Stimulated activated naive CD8-positive, alpha-beta T cell treated with anti-CD3 and anti-CD28 coated beads, Interleukin-15, Interleukin-2, amounts not matched to agents 100 ng/mL and 50 ng/mL, for 24 hours (primary cell): ENCODE measurements at regions not wholly inside any gene's neighbourhood (a gene's known extent, or its start where the extent isn't known, plus 50 kb on each side); places are given as distances from the start of the nearest gene placed in this dataset.

Source experiments
- H3K27ac Mint-ChIP-seq: one replicate; pipeline ENCODE4 v1.8.0; 2021; ENCODE audit warnings: mild to moderate bottlenecking, mixed read lengths
- H3K27me3 Mint-ChIP-seq: one replicate; pipeline ENCODE4 v1.8.0; 2021; ENCODE audit warnings: mixed read lengths
- H3K36me3 Mint-ChIP-seq: one replicate; pipeline ENCODE4 v1.8.0; 2021; ENCODE audit warnings: low read depth, mixed read lengths
- H3K4me1 Mint-ChIP-seq: one replicate; pipeline ENCODE4 v1.8.0; 2021; ENCODE audit warnings: low read depth, mixed read lengths
- H3K4me3 Mint-ChIP-seq: one replicate; pipeline ENCODE4 v1.8.0; 2021; ENCODE audit warnings: mild to moderate bottlenecking, mixed read lengths
- H3K9me3 Mint-ChIP-seq: one replicate; pipeline ENCODE4 v1.8.0; 2021; ENCODE audit warnings: mixed read lengths

- Mint-ChIP-seq H3K4me1 (peaks cover 7% of the 10 kb centered on the region), H3K36me3 (no peaks in the 10 kb centered on the region), H3K4me3 (no peak overlapping the region), H3K9me3 (no peaks in the 10 kb centered on the region), H3K27ac (no peak overlapping the region), H3K27me3 (peaks cover 26% of the 10 kb centered on the region)
Measured at GRCh38 chr2:176585791-176586190, 316.5 kb downstream of the MTX2 start.

GRCh38 chr2:176589287-176589686 is 320.0 kb downstream of the MTX2 start:
- no peaks in the 10 kb centered on the region for H3K9me3 Mint-ChIP-seq
- no peak overlapping the region for H3K27ac Mint-ChIP-seq
- peaks cover 20% of the 10 kb centered on the region for H3K27me3 Mint-ChIP-seq
- no peak overlapping the region for H3K4me3 Mint-ChIP-seq
- H3K36me3 Mint-ChIP-seq: no peaks in the 10 kb centered on the region
- no peaks in the 10 kb centered on the region for H3K4me1 Mint-ChIP-seq

- Mint-ChIP-seq H3K9me3 (no peaks in the 10 kb centered on the region), H3K4me1 (no peaks in the 10 kb centered on the region), H3K36me3 (no peaks in the 10 kb centered on the region), H3K27ac (no peak overlapping the region), H3K4me3 (no peak overlapping the region), H3K27me3 (peaks cover 21% of the 10 kb centered on the region)
Measured at GRCh38 chr2:176589825-176590440, 320.7 kb downstream of the MTX2 start.

GRCh38 chr2:176592216-176592615 is 323.0 kb downstream of the MTX2 start:
- no peaks in the 10 kb centered on the region for H3K9me3 Mint-ChIP-seq
- no peaks in the 10 kb centered on the region for H3K36me3 Mint-ChIP-seq
- H3K4me1 Mint-ChIP-seq: no peaks in the 10 kb centered on the region
- H3K27me3 Mint-ChIP-seq: peaks cover 22% of the 10 kb centered on the region
- no peak overlapping the region for H3K4me3 Mint-ChIP-seq
- no peak overlapping the region for H3K27ac Mint-ChIP-seq

- Mint-ChIP-seq H3K4me1 (no peaks in the 10 kb centered on the region), H3K27ac (no peak overlapping the region), H3K9me3 (no peaks in the 10 kb centered on the region), H3K4me3 (no peak overlapping the region), H3K27me3 (peaks cover 39% of the 10 kb centered on the region), H3K36me3 (no peaks in the 10 kb centered on the region)
Measured at GRCh38 chr2:176595986-176596385, 326.7 kb downstream of the MTX2 start.

DNA sequence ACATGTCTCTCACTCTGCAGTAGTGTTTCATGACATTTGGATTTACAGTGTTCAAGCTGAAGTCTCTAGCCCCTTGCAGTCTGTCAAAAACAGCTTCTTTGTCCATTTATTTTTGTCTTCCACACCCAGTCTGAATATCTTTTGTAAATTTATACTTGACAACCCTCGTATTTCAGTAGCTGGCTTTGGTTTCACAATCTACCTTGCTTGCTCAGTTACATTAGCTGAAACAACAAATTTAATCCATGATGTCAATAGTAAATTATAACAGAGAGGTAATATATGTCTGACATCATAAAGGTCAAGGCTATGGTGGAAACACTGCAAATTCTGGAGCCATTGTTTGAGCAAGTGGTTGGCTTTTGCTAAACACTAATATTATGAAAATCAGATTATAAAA is 328.7 kb downstream of the MTX2 start:
- Mint-ChIP-seq H3K9me3 (no peaks in the 10 kb centered on the region), H3K4me1 (no peaks in the 10 kb centered on the region), H3K27ac (no peak overlapping the region), H3K4me3 (no peak overlapping the region), H3K36me3 (no peaks in the 10 kb centered on the region), H3K27me3 (peaks cover 39% of the 10 kb centered on the region)

DNA sequence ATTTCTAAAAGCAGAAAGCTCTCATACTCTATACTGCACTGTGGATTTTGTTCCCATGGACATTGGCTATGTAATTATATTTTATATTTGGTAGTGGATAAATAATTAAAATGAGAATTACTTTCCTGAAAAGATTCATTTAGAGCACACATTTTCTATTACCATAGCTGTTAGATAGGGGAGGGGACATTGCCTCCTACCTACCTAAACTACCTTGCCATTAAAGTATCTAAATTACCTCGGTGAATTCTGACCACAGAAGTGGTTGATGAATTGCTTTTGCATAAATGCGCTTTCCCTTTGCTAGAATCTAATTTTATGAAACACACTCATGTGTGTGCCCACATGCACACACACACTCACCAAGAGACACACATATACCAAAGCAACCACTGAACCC is 329.1 kb downstream of the MTX2 start:
- Mint-ChIP-seq H3K4me3 (no peak overlapping the region), H3K36me3 (no peaks in the 10 kb centered on the region), H3K9me3 (no peaks in the 10 kb centered on the region), H3K4me1 (no peaks in the 10 kb centered on the region), H3K27me3 (peaks cover 42% of the 10 kb centered on the region), H3K27ac (no peak overlapping the region)

- Mint-ChIP-seq H3K27me3 (peaks cover 41% of the 10 kb centered on the region), H3K36me3 (no peaks in the 10 kb centered on the region), H3K4me1 (no peaks in the 10 kb centered on the region), H3K4me3 (no peak overlapping the region), H3K27ac (no peak overlapping the region), H3K9me3 (no peaks in the 10 kb centered on the region)
Measured at GRCh38 chr2:176599796-176600485, 330.7 kb downstream of the MTX2 start.

DNA sequence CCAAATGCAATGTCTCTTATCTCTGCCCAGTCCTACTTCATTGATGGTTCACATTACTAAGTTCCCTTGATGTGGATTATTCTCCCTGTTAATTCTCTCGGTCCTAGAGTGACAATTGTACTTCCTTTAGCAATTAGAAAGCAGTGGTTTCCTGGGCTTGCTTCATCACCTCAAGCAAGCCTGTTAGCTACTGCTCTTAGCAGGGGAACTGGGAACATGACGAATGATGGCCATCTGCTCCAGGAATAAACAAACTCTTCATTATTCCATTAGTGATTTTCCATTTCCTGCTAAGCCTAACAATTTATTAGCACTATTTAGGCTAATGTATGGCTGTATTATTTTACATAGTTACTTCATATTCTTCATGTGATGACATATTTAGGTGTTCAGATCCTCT is 331.8 kb downstream of the MTX2 start:
- no peaks in the 10 kb centered on the region for H3K36me3 Mint-ChIP-seq
- H3K27me3 Mint-ChIP-seq: peaks cover 34% of the 10 kb centered on the region
- H3K4me1 Mint-ChIP-seq: no peaks in the 10 kb centered on the region
- H3K4me3 Mint-ChIP-seq: no peak overlapping the region
- no peak overlapping the region for H3K27ac Mint-ChIP-seq
- no peaks in the 10 kb centered on the region for H3K9me3 Mint-ChIP-seq

DNA sequence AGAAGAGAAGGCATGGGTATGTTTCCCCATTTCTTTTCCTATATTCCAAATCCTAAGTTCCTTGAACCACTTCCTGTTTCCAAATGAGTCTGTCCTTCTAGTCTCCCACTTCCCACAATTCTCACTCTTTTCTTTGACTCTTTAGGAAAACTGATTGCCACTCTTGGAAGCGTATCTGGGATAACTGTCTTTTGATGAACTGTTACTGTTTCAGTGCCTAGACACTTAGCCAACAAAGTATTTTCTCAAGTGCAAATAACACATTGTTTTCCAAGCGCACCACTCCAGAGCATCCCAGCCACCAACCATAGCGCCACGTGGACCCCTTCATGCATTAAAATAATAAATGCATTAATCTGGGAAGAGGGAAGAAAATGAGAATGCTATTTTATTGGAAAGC is 342.8 kb downstream of the MTX2 start:
- peaks cover 39% of the 10 kb centered on the region for H3K27me3 Mint-ChIP-seq
- H3K9me3 Mint-ChIP-seq: no peaks in the 10 kb centered on the region
- no peaks in the 10 kb centered on the region for H3K4me1 Mint-ChIP-seq

GRCh38 chr2:176612736-176613135 is 343.5 kb downstream of the MTX2 start:
- H3K9me3 Mint-ChIP-seq: no peaks in the 10 kb centered on the region
- H3K4me3 Mint-ChIP-seq: no peak overlapping the region
- H3K36me3 Mint-ChIP-seq: no peaks in the 10 kb centered on the region
- peaks cover 35% of the 10 kb centered on the region for H3K27me3 Mint-ChIP-seq
- no peak overlapping the region for H3K27ac Mint-ChIP-seq
- no peaks in the 10 kb centered on the region for H3K4me1 Mint-ChIP-seq

More for the DNA sequence above, 342.8 kb downstream of the MTX2 start:
- no peak overlapping the region for H3K4me3 Mint-ChIP-seq
- H3K27ac Mint-ChIP-seq: no peak overlapping the region
- no peaks in the 10 kb centered on the region for H3K36me3 Mint-ChIP-seq

- Mint-ChIP-seq H3K4me1 (no peaks in the 10 kb centered on the region), H3K9me3 (no peaks in the 10 kb centered on the region), H3K27ac (no peak overlapping the region), H3K4me3 (no peak overlapping the region), H3K27me3 (peaks cover 31% of the 10 kb centered on the region), H3K36me3 (no peaks in the 10 kb centered on the region)
Measured at GRCh38 chr2:176613323-176613987, 344.2 kb downstream of the MTX2 start.

DNA sequence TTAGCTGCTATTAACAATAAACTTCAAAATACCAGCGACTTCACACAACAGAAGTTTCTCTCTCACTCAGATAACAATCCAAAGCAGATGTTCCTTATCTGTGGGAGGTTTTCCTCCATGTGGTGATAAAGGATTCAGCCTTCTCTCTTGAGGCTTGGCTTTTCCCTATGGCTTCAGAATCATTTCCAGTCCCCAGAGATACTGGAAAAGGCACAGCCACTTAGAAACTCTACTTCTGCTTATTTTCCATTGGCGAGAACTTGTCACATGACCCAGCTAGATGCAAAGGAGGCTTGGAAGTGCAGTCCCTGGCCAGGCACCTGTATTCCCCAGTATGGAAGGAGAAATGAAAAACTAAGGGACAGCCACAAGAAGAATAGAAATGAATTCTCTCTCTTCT is 344.8 kb downstream of the MTX2 start:
- H3K4me3 Mint-ChIP-seq: no peak overlapping the region
- no peaks in the 10 kb centered on the region for H3K9me3 Mint-ChIP-seq
- H3K27me3 Mint-ChIP-seq: peaks cover 29% of the 10 kb centered on the region
- H3K36me3 Mint-ChIP-seq: no peaks in the 10 kb centered on the region
- H3K27ac Mint-ChIP-seq: no peak overlapping the region
- no peaks in the 10 kb centered on the region for H3K4me1 Mint-ChIP-seq

GRCh38 chr2:176614930-176615329 is 345.7 kb downstream of the MTX2 start:
- no peak overlapping the region for H3K4me3 Mint-ChIP-seq
- H3K27me3 Mint-ChIP-seq: peaks cover 37% of the 10 kb centered on the region
- no peak overlapping the region for H3K27ac Mint-ChIP-seq
- no peaks in the 10 kb centered on the region for H3K36me3 Mint-ChIP-seq
- no peaks in the 10 kb centered on the region for H3K9me3 Mint-ChIP-seq
- H3K4me1 Mint-ChIP-seq: no peaks in the 10 kb centered on the region

GRCh38 chr2:176619504-176619903 is 350.3 kb downstream of the MTX2 start:
- Mint-ChIP-seq H3K36me3 (no peaks in the 10 kb centered on the region), H3K27ac (no peak overlapping the region), H3K9me3 (no peaks in the 10 kb centered on the region), H3K4me3 (no peak overlapping the region), H3K27me3 (peaks cover 53% of the 10 kb centered on the region), H3K4me1 (no peaks in the 10 kb centered on the region)
